ENCODE measurements at regions not wholly inside any gene's neighbourhood (a gene's known extent, or its start where the extent isn't known, plus 50 kb on each side); places are given as distances from the start of the nearest gene placed in this dataset.
"Not testable (repeated sequence)": the region's sequence is repeated elsewhere in the genome, so short reads cannot be mapped to it uniquely, and the experiment has no call there.

DNA sequence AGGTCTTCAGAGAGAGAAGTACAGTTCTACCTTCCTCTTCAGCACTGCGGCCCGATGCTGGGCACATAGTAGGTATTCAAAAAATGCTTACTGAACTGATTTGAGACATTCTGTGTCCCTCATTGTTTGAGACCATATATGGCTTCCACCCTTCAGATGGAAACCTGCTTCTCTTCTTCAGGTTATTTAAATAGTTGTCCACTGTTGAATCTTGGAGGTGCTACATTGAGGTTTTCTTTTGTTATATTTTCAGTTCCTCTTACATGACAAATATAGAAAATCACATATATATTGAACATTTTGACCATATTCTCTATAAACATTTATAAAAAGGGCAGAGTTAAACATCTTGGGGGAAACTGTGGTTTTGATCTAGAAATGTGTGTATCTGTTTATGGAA is 200.2 kb upstream of the LRRC3B start:
- DNase-seq: no peak

DNA sequence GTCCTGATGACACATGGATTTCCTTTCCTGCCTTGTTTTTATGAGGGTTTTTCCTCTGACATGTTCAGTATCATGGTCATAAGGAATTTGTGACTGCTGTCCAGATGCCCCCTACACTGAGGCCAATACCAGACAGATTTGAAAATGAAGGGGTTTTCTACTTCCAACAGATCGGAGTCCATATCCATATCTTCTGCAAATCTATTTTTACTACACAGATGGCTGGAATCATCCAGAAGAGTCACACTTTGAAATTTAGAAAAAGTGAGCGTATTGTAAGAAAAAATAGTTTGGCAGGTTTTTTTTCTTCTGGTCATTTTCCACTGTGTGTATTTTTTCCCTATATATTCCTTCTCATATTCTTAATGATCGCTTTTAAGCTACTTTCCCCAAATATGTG is 197.5 kb upstream of the LRRC3B start:
- DNase-seq: no peak

DNA sequence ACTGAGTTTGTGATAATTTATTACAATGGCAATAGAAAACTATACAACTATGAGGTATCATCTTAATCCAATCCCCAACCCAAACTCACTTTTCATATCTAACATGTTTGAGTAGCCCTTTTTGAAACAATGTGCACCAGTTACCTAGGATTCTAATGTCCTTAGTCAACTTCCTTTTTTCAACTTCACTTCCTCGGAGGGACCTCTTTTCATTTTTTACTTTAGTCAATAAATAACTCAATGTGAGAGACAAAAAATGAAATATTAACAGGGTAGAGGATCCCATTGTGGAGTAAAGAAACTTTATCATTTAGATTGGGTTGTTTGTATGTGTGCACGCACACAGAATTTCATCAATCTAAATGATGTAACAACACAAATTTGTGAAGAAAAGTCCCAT is 193.6 kb upstream of the LRRC3B start:
- DNase-seq: no peak

DNA sequence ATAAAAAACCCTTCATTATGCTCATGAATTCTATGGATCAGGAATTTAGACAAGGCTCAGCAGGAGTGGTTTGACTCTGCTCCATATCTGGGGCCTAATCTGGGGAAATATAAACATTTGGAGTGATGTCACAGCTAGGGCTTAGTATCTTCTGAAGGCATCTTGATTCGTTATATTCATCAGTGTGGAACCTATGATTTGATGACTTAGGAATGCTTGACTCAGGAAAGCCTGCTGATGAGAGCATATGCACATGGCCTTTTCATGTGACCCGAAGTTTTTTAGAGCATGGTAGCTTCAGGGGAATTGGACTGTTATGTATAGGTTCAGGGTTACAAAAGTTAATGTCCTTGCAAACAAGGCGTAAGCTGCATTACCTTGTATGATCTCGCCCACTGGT is 184.9 kb upstream of the LRRC3B start:
- no peak for DNase-seq

DNA sequence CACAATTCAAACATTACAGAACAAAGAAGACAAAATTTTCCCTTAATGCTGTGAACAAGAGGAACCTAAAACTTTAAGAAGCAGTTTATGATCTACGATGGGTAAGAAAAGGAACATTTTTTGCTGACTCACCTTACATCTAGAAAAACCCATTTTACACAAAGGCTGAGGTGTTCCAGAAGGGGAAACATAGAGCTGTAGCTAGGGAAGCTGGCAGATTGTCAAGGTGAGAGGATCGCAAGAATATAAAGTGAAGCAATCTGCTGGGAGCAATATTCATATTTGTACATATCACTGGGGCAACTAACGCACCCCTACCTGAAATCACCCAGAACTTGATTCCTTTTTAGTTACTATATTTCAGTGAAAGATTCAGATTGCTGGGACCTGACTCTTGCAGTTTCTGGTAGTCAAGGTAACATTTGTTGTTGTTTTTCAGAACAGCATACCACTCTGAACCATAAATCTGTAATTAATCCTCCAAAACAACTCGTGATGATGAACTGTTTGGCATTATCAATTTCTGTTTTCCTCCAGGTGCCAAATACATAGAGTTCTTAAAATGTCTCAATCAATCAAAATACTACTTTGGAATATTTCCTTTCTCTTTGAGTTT is 184.1 kb upstream of the LRRC3B start:
- DNase-seq: no peak

DNA sequence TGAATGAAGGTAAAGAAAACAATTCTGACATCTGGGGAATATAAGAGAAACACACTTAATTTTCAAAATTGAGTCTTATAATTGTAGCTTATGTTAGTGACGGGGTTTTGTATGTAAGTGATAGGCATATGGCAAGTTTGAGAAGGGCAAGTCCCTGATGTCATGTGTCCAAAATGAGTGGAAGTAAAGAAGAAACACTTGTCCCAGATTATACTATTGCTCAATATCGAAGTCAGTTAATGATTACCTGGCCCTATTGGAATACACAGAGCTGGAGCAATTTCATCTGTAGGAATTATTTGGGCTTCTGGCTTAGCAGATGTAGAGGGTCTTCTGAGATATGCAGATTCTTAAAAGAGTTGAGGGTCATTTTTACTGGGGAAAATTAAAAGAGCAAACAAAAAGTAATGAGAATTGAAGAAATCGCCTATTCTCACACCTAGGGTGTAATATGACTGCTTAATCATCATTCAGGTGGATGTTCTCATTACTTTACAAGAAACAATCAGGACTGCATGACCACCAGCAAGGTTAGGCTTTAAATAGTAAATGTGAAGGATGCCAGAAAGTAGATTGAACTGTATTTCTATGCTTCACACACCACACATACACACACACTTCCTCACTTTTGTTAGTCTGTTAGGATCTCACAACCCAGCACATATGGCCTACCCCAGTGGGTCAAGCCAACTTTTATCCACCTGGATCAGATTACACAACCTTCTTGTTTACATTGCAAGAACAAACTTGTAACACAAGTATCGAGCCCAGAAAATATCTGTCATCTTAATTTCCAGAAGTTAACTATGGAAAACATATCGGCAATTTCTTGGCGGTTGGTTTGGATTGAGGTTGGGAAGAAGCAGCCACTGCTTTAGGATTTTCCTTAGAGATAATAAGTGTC is 183.3 kb upstream of the LRRC3B start:
- DNase-seq: no peak

DNA sequence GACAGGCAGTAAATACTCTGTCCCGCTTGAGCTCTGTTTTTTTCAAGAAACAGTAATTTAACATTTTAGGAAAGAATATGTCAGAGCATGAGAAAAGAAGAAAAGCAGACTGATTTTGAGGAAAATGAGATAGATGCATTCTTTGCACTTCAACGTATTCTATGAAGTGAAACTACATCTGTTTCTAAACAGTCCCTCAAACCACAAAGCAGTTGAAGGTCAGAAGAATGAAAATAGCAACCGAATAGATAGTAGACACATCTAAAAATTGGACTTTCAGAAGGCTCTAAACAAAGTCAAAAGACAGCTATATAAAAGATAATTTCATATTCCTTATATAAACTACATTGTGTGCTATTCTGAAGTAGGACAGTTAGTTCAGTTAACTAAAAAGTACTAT is 172.6 kb upstream of the LRRC3B start:
- no peak for DNase-seq

DNA sequence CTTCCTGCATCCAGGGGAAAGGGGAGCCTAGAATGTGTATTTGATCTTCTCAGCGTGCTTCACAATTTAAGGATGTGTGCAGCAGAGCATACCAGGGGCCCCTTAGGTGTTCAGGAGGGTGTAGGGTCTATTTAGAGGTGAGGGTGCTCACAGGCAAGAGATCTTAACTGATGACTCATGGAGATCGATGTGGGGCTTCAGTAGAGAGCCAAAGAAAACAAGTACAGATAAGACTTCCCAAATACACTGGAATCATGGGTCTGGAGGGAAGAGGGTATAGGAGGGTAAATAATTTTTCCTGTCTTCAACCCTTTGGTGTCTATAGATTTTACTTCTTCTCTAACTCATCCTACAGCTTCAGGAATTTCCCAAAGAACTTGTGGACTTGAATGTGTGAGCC is 170.2 kb upstream of the LRRC3B start:
- no peak for DNase-seq

DNA sequence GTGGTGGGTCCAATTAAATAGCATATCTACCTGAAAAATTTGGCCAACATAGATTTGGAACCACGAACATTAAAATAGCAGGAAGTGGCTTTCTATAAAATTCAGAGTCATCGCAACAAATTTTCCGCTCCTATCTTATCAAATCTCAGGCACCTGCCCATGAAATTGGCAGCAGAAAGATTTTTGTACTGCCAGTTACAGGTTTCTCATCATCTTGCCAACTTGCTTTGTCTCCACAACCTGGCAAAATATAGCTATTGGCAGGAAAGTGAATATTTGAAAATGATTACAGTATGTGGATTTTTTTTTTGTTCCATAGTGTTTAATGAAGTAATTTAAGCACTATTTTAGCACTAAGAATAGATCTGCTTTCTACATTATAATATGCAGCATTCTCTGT is 161.6 kb upstream of the LRRC3B start:
- no peak for DNase-seq

DNA sequence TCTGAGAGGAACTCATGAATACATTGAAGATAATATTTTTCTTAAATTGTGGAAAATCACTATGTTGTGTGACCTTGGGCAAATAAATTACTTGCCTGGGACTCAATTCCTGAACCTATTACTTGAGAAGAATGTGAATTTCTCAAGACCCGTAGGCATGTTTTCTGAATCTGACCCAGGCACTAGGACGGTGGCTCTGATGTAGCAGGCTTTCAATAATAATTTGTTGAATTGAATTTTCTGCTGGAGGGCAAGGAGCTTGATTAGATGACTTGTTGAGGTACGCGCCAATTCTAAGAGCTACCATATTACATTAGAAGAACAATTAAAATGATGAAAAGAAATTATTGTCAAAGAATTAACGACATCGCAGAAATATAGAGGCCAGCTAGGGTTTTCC is 150.2 kb upstream of the LRRC3B start:
- DNase-seq: no peak

DNA sequence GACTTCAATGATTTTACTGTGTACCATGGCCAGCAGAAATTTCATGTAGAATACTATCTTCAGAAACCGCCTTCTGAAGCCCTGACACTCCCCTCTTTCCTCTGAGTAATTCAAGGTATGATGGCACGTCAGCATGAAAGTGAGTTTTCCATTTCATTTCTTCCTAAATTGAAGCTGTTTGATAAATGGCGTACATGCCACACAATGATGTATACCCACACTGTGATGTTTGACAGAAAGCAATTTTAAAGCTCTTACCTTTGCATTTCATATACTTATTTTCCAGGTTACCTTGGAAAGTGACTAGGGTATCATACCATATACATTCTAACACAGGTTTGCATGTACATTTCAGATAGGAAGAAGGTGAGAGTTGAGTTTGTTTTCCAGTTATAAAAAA is 147.9 kb upstream of the LRRC3B start:
- no peak for DNase-seq

DNA sequence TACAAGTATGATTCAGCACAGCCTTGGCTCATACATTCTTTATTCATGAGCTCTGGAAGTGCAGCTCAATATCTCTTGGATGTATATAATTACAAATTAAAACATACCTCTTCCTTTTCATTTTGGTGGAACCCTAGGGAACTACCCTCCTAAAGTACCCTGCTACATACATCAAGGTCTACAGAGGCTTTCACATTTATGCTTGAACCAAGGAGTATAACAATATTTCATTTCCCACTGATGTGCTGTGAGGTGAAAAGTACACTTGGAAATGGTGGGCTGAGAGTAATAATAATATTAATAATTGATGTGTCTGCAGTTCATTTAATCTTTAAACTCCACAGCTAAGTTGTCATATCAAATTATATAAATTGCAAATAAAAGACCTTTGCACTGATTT is 142.2 kb upstream of the LRRC3B start:
- DNase-seq: no peak

DNA sequence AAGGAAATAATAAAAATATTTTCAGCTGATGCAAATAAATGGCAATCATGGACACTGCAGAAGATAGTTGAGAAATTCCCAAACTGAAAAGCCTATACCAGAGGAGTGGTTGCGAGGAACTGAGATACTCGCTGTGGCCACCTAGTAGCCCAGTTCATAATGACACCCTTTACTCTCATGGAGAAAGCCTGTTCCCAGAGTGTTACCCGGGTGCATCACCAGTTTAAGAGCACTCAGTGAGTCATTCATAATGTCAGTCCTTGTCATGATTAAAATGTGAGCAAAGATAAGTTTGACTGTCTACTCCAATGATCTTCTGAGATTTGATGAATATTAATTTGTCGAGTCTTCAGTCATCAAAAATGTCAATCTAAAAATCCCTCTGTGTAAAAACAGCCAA is 138.4 kb upstream of the LRRC3B start:
- DNase-seq: no peak

DNA sequence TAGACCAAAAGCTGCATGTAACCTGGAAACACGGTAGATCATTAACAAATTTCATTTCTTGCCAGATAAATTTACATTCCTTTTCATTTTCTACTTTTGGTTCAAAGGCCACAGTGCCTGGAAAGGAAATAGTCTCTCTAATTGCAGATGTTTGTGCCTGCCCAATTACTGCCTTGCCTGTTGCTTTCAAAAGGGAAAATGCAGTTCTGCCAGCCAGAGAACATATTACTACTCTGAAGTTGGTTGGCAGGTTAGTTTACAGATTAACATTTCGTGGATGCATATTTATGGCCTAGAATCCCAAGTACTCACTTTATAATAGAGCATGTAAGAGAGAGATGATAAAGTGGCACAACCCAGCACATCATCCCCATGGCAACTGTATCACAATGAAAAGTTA is 124.3 kb upstream of the LRRC3B start:
- no peak for DNase-seq

DNA sequence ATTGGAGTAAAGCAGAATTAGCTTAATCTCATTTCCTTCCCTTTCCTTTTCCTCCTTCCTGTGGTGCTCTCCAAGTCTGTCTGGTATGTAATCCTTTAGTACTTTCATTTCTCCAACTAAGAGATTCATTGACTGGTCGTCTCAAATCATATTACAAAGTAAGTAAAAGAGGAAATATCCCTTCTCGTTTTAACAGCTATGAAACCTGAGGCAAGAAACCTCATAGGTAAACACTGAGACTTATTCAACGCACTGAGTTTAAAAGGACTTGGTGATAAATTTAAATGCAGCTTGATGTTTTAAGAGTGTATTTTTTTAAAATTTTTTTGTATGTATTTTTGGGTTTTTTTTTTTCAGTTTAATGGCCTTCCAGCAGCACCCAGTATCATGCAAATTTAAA is 117.2 kb upstream of the LRRC3B start:
- DNase-seq: no peak

DNA sequence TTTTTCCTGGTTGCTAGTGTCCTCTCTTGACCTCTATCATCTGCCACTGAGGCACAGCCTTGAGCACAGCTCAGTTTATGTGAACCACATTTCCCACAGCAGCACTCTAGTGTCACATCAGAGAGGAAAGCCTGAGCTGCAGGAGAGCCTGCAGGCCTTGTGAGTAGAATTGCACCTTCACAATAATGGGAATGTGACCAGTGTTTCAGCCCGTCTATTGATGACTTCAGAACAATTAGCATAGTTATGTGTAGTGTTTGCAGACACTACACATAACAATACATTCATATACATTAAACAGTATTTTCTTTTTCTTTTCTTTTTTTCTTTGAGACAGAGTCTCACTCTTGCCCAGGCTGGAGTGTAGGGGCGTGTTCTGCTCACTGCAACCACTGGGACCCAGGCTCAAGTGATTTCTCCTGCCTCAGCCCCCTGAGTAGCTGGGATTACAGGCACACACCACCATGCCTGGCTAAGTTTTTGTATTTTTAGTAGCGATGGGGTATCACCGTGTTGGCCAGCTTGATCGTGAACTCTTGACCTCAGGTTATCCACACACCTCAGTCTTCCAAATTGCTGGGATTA is 108.0 kb upstream of the LRRC3B start:
- not testable (repeated sequence) for DNase-seq

DNA sequence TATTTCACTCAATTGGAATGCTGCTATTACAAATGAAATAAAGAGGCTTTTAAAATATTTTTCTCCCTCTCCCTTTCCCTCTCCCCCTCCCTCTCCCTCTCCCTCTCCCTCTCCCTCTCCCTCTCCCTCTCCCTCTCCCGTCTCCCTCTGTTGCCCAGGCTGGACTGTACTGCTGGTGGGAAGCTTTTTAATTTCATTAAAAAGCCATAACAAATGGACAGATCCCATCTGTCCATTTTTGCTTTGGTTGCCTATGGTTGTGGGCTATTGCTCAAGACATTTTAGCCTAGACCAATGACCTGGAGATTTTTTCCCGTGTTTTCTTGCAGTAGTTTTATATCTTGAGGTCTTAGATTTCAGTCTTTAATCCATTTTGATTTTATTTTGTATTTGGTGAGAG is 107.2 kb upstream of the LRRC3B start:
- DNase-seq: no peak

DNA sequence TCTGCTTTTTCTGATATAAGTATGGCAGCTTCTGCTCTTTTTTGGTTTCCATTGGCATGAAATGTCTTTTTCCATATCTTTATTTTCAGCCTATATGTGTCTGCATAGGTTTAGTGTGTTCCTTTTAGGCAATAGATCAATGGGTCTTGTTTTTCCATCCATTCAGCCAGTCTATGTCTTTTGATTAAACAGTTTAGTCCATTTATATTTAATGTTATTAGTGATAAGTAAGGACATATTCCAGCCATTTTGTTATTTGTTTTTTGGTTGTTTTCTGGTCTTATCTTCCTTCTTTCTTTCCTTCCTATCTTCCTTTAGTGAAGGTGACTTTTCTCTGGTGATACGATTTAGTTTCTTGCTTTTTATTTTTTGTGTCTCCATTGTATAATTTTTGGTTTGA is 101.3 kb upstream of the LRRC3B start:
- DNase-seq: no peak

DNA sequence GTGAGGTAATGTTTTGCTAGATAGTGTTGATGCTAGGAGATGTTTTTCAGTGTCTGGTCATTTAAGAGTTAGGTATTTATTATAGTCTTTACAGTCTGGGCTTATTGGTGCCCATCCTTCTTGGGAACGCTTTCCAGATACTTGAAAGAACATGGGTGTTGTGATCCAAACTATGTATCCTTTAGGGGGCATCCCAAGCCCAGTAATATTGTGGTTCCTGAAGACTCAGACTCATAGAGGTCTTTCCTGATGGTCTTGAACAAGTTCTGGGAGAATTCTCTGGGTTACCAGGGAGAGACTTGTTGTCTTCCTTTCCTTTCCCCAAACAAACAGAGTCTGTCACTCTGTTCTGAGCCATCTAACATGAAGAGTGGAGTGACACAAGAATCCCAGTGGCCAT is 99.7 kb upstream of the LRRC3B start:
- DNase-seq: no peak

DNA sequence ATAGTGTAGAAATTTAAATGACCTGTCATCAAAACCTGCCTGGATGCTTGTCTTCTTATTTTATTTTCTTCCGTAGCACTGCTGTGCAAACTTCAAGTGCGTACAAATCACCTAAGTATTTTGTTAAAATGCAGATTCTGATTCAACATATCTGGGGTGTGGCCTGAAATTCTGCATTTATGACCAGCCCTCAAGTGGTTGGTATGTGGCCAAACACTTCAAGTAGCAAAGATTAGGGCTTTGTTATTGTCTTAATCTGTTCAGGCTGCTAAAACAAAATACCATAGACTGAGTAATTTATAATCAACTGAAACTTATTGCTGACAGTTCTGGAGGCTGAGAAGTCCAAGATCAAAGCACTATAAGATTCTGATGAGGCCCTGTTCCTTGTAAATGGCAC is 97.6 kb upstream of the LRRC3B start:
- no peak for DNase-seq

DNA sequence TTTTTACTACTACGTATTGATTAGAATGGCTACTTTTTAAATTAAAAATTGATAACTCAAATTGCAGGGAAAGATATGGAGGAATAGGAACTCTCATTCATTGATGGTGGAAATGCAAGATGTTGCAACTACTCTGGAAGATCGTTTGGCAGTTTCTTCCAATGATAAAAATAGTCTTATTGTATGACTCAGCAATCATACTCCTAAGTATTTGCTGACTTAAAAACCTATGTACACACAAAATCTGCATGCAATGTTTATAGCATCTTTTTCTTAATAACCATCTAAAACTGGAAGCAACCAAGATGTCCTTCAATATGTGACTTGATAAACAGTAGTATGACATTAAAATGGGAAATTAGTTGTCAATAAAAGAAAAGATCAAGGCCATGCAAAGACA is 87.4 kb upstream of the LRRC3B start:
- DNase-seq: no peak

DNA sequence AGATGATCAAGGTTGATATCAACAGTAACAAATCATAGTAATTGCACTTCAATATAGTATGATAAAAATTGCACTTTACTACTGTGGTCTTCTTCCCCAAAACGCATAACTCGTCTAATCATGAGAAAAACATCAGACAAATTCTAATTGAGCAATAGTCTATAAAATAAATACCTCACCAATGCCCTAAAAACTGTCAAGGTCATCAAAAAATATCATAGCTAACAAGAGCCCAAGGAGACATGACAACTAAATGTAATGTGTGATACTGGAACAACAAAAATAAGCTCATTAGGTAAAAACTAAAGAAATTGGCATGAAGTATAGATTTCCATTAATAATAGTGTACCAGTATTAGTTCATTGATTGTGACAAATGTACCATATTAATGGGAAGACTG is 85.6 kb upstream of the LRRC3B start:
- DNase-seq: no peak

DNA sequence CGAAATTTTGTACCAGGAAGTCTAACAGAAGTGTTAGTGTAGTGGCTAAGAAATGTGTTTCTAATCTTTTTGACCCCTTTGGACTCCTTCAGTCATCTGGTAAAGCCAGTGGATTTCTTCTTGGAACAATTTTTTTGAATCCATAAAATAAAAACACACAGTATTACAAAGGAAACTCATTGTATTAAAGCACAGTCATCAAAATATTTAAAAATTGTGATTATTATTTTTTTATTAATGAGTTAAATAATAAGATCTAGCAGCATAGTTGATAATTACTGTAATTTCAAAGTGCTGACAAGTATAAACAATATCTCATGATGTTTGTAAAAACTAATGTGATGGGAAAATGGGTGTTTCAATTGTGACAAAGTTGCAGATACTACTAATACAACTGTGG is 72.2 kb upstream of the LRRC3B start:
- DNase-seq: no peak

DNA sequence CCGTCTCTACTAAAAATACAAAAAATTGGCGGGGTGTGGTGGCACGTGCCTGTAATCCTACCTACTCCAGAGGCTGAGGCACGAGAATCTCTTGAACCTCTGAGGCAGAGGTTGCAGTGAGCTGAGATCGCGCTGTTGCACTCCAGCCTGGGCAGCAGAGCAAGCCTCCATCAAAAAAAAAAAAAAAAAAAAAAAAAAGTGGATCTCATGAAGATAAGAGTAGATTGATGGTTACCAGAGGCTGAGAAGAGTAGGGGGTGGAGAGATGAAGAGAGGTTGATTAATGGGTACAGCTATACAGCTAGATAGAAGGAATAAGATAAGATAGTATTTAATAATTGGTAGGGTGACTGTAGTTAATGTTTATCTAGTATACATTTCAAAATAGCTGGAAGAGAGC is 65.9 kb upstream of the LRRC3B start:
- DNase-seq: no peak

DNA sequence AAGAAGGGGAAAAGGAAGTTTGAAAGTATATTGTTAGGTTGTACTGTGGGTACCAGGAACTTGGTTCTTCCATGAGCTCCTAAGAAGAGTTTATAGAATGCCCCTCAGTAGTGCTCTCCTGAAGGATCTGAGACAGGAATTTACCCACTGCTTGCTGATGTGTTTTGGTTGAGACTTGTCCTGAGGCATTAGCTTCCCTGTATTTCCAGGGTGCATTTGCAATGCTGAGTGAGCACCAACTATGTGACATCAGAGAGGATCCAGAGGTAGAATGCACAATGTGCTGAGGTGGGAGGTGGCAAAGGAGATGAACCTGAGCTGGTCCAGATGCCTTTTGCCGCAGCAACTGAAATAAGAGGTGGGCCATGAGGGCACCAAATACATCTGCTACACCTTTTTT is 64.3 kb upstream of the LRRC3B start:
- DNase-seq: no peak

Measured in suppressor macrophage treated with lipopolysaccharide for 1 hour (primary cell).